Ovary (tissue), 3 donors: ENCODE measurements at regions not wholly inside any gene's neighbourhood (a gene's known extent, or its start where the extent isn't known, plus 50 kb on each side); places are given as distances from the start of the nearest gene placed in this dataset.

ENCODE experiments used
- POLR2A ChIP-seq: fragments of 450-650 bp; IDR thresholded peaks from one replicate; pipeline ENCODE4 v1.6.1; 2017; ENCODE audit warnings: antibody characterized with exemption, mild to moderate bottlenecking, moderate library complexity
- TF ChIP-seq, protein P1 (sequence below), 3 donors: fragments of 450-650 bp in 2 of 3; fragments of 200-600 bp in 1 of 3; IDR thresholded peaks; one replicate each; pipeline versions ENCODE4 v1.5.1 to v1.8.0; 2016 to 2022; ENCODE audit warnings: antibody characterized with exemption in 3 of 3, mild to moderate bottlenecking in 1 of 3
- donor health status: DM: no; HTN: no; CAD: no.

DNA sequence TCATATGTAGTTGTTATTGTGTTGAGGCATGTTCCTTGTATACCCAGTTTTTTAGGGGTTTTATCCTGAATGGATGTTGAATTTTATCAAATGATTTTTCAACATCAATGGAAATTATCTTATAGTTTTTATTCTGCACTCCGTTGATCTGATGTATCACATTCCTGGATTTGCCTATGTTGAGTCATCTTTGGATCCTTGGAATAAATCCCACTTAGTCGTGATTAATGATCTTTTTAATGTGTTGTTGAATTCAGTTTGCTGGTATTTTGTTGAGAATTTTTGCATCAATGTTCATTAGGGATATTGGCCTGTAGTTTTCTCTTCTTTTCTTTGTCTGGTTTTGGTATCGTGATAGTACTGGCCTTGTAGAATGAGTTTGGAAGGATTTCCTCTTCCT lies 648.6 kb upstream of the GRM3 start:
- TF ChIP-seq POLR2A = no peak
- TF ChIP-seq, protein P1, sequence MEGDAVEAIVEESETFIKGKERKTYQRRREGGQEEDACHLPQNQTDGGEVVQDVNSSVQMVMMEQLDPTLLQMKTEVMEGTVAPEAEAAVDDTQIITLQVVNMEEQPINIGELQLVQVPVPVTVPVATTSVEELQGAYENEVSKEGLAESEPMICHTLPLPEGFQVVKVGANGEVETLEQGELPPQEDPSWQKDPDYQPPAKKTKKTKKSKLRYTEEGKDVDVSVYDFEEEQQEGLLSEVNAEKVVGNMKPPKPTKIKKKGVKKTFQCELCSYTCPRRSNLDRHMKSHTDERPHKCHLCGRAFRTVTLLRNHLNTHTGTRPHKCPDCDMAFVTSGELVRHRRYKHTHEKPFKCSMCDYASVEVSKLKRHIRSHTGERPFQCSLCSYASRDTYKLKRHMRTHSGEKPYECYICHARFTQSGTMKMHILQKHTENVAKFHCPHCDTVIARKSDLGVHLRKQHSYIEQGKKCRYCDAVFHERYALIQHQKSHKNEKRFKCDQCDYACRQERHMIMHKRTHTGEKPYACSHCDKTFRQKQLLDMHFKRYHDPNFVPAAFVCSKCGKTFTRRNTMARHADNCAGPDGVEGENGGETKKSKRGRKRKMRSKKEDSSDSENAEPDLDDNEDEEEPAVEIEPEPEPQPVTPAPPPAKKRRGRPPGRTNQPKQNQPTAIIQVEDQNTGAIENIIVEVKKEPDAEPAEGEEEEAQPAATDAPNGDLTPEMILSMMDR (IDR thresholded peaks at IDR 0.05) = no peak
